Thoracic aorta (tissue), 2 donors: ENCODE measurements at regions not wholly inside any gene's neighbourhood (a gene's known extent, or its start where the extent isn't known, plus 50 kb on each side); places are given as distances from the start of the nearest gene placed in this dataset.

Experiments used
- ATAC-seq: fragments of 150-250 bp; one replicate; pipeline ENCODE4 v1.8.0; 2017; ENCODE audit warnings: low read depth; ENCODE audit not compliant: insufficient number of reproducible peaks, low FRiP score
- DNase-seq: peaks from one replicate; pipeline ENCODE4 v3.0.0-alpha.2; 2020; ENCODE audit warnings: low spot score
- H3K27ac ChIP-seq, 2 donors: fragments of 200-600 bp; sonication (generic); 1 replicate in 1 of 2; 2 replicates in 1 of 2; pipeline ENCODE4 v1.5.1; 2016; ENCODE audit warnings: mild to moderate bottlenecking in 2 of 2, moderate library complexity in 2 of 2
- H3K27me3 ChIP-seq: fragments of 200-600 bp; sonication (generic); replicated peaks from 2 replicates; pipeline ENCODE4 v1.6.0; 2016; ENCODE audit warnings: mild to moderate bottlenecking; ENCODE audit not compliant: insufficient read depth
- H3K36me3 ChIP-seq: fragments of 200-600 bp; sonication (generic); one replicate; pipeline ENCODE4 v1.5.1; 2016
- H3K4me1 ChIP-seq, 2 donors: fragments of 200-600 bp; sonication (generic); 1 replicate in 1 of 2; 2 replicates in 1 of 2; pipeline versions ENCODE4 v1.5.1 to v1.6.0; 2016; ENCODE audit warnings: low read depth in 2 of 2, mild to moderate bottlenecking in 1 of 2; ENCODE audit not compliant: control insufficient read depth in 1 of 2
- H3K4me3 ChIP-seq: fragments of 200-600 bp; sonication (generic); 2 replicates; pipeline ENCODE4 v1.5.1; 2016; ENCODE audit warnings: mild to moderate bottlenecking
- H3K9me3 ChIP-seq: fragments of 200-600 bp; sonication (generic); 2 replicates; pipeline ENCODE4 v1.5.1; 2016
- CTCF ChIP-seq: fragments of 200-600 bp; sonication (generic); IDR thresholded peaks from one replicate; pipeline ENCODE4 v1.5.1; 2019; ENCODE audit warnings: antibody characterized with exemption

- peak; percentile 96 for TF ChIP-seq CTCF
- Histone ChIP-seq H3K36me3 (no peaks in the 10 kb centered on the region), H3K27ac (peak overlapping the region; percentile 83 to 90), H3K27me3 (no peaks in the 10 kb centered on the region), H3K4me1 (peaks cover 2 to 20% of the 10 kb centered on the region in 2 donors), H3K4me3 (peak overlapping the region; percentile 41), H3K9me3 (no peaks in the 10 kb centered on the region)
- DNase-seq (no peak), ATAC-seq (no peak)
Observed at GRCh38 chr10:63720072-63720537, 198.9 kb downstream of the REEP3 start.

- ATAC-seq = no peak
- Histone ChIP-seq H3K27me3 (no peaks in the 10 kb centered on the region), H3K4me1 (peaks cover 2 to 20% of the 10 kb centered on the region in 2 donors), H3K27ac (peak overlapping the region; percentile 83 to 90), H3K9me3 (no peaks in the 10 kb centered on the region), H3K36me3 (no peaks in the 10 kb centered on the region), H3K4me3 (no peak overlapping the region)
- DNase-seq = no peak
- no peak for TF ChIP-seq CTCF
Observed at GRCh38 chr10:63720676-63721075, 199.5 kb downstream of the REEP3 start.

- no peaks in the 10 kb centered on the region for H3K27me3 ChIP-seq
- peak; percentile 50 for DNase-seq
Observed at GRCh38 chr10:63722537-63722936, 201.3 kb downstream of the REEP3 start.

GRCh38 chr10:63723320-63723719, 202.1 kb downstream of the REEP3 start:
- Histone ChIP-seq H3K27ac (peak overlapping the region; percentile 83 to 90), H3K9me3 (no peaks in the 10 kb centered on the region), H3K4me3 (no peak overlapping the region), H3K36me3 (no peaks in the 10 kb centered on the region), H3K27me3 (no peaks in the 10 kb centered on the region), H3K4me1 (peaks cover 2 to 20% of the 10 kb centered on the region in 2 donors)
- DNase-seq (no peak), ATAC-seq (no peak)
- TF ChIP-seq CTCF = no peak

More at GRCh38 chr10:63722537-63722936, 201.3 kb downstream of the REEP3 start:
- H3K27ac ChIP-seq = peak overlapping the region; percentile 83 to 90
- ATAC-seq = peak; percentile 82
- no peaks in the 10 kb centered on the region for H3K9me3 ChIP-seq
- no peaks in the 10 kb centered on the region for H3K36me3 ChIP-seq
- H3K4me3 ChIP-seq = peak overlapping the region; percentile 29
- peaks cover 2 to 20% of the 10 kb centered on the region in 2 donors for H3K4me1 ChIP-seq
- TF ChIP-seq CTCF = no peak

GRCh38 chr10:63723741-63724140, 202.5 kb downstream of the REEP3 start:
- Histone ChIP-seq H3K27ac (peak overlapping the region in 1 of 2 donors; percentile 90), H3K4me1 (peaks cover 2 to 20% of the 10 kb centered on the region in 2 donors), H3K36me3 (no peaks in the 10 kb centered on the region), H3K4me3 (no peak overlapping the region), H3K9me3 (no peaks in the 10 kb centered on the region), H3K27me3 (no peaks in the 10 kb centered on the region)
- no peak for TF ChIP-seq CTCF
- DNase-seq = no peak
- ATAC-seq = no peak
